B cell (primary cell): ENCODE measurements at regions not wholly inside any gene's neighbourhood (a gene's known extent, or its start where the extent isn't known, plus 50 kb on each side); places are given as distances from the start of the nearest gene placed in this dataset.

Experiments
- ATAC-seq: fragments of 200-7000 bp; cut with Tn5 transposase; one replicate; pipeline ENCODE4 v1.10.0; 2021; ENCODE audit warnings: low read depth, mild to moderate bottlenecking, moderate number of reproducible peaks, moderate library complexity
- CTCF ChIA-PET: fragments of 350-600 bp; sonication (Branson Sonifier 250); formaldehyde crosslinking; loops from one replicate; lab custom pipeline; 2021; ENCODE audit warnings: antibody characterized with exemption, inconsistent platforms; lab: Charles Lee
- POLR2A ChIA-PET: fragments of 350-600 bp; sonication (Branson Sonifier 250); formaldehyde crosslinking; loops from one replicate; lab custom pipeline; 2021; ENCODE audit warnings: antibody characterized with exemption; lab: Charles Lee
- DNase-seq: peaks from one replicate; pipeline ENCODE4 v3.0.0; 2013
- H2AFZ ChIP-seq: 2 replicates; pipeline ENCODE4 v1.6.1; 2012; ENCODE audit warnings: mild to moderate bottlenecking, low read depth, low read length; ENCODE audit not compliant: insufficient read depth, poor library complexity, severe bottlenecking
- H3K27ac ChIP-seq, 2 donors: 1 replicate in 1 of 2; 2 replicates in 1 of 2; pipeline ENCODE4 v1.5.1; 2012 to 2013; ENCODE audit warnings: low read length in 2 of 2, mild to moderate bottlenecking in 2 of 2, moderate library complexity in 1 of 2
- H3K27me3 ChIP-seq, 4 experiments: fragments of 200-600 bp in 1 of 4; sonication (generic) in 1 of 4; replicated peaks in 1 of 4; 1 replicate in 2 of 4; 2 replicates in 2 of 4; pipeline versions ENCODE4 v1.6.1 to v1.7.0; 2013 to 2016; ENCODE audit warnings: low read length in 3 of 4, mild to moderate bottlenecking in 2 of 4, mixed read lengths in 1 of 4, moderate library complexity in 1 of 4; ENCODE audit not compliant: insufficient read depth in 4 of 4, control insufficient read depth in 3 of 4; ENCODE audit errors: control extremely low read depth in 1 of 4
- H3K36me3 ChIP-seq, 2 experiments: replicated peaks in 1 of 2; 1 replicate in 1 of 2; 2 replicates in 1 of 2; pipeline versions ENCODE4 v1.6.1 to v1.7.1; 2013; ENCODE audit warnings: low read length in 1 of 2; ENCODE audit not compliant: insufficient read depth in 2 of 2, control insufficient read depth in 1 of 2; ENCODE audit errors: control extremely low read depth in 1 of 2, extremely low read depth in 1 of 2
- H3K4me1 ChIP-seq, 2 donors: fragments of 200-600 bp in 1 of 2; sonication (generic) in 1 of 2; 1 replicate in 1 of 2; 2 replicates in 1 of 2; pipeline versions ENCODE4 v1.5.1 to v1.6.1; 2013 to 2017; ENCODE audit warnings: low read length in 2 of 2; ENCODE audit not compliant: control insufficient read depth in 2 of 2, insufficient read depth in 2 of 2
- H3K4me2 ChIP-seq: replicated peaks from 2 replicates; pipeline ENCODE3; 2012; ENCODE audit warnings: mild to moderate bottlenecking, low read depth, low read length; ENCODE audit not compliant: poor library complexity, severe bottlenecking
- H3K4me3 ChIP-seq, 5 experiments: fragments of 200-600 bp in 1 of 5; sonication (generic) in 1 of 5; 1 replicate in 3 of 5; 2 replicates in 2 of 5; pipeline versions ENCODE4 v1.5.1 to v1.7.0; 2011 to 2016; ENCODE audit warnings: low read length in 4 of 5, mild to moderate bottlenecking in 4 of 5, low read depth in 2 of 5, control low read depth in 1 of 5, moderate library complexity in 1 of 5; ENCODE audit not compliant: insufficient read depth in 1 of 5; ENCODE audit errors: control extremely low read depth in 1 of 5, extremely low read depth in 1 of 5
- H3K79me2 ChIP-seq: fragments of 200-600 bp; sonication (generic); one replicate; pipeline ENCODE4 v1.6.0; 2016; ENCODE audit warnings: low read length; ENCODE audit not compliant: control insufficient read depth, insufficient read depth
- H3K9ac ChIP-seq: fragments of 200-600 bp; sonication (generic); 2 replicates; pipeline ENCODE4 v1.6.1; 2017; ENCODE audit warnings: mild to moderate bottlenecking, low read length, moderate library complexity
- H3K9me3 ChIP-seq, 3 donors: one replicate each; pipeline versions ENCODE4 v1.6.1 to v1.7.1; 2013; ENCODE audit warnings: low read length in 2 of 3; ENCODE audit not compliant: control insufficient read depth in 2 of 3, insufficient read depth in 1 of 3; ENCODE audit errors: control extremely low read depth in 1 of 3
- H4K20me1 ChIP-seq: 2 replicates; pipeline ENCODE4 v1.6.0; 2012; ENCODE audit warnings: mild to moderate bottlenecking, low read length; ENCODE audit not compliant: insufficient read depth, control insufficient read depth, poor library complexity, severe bottlenecking
- H3K27ac Mint-ChIP-seq: one replicate; pipeline ENCODE4 v1.8.0; 2021; ENCODE audit warnings: mixed read lengths
- H3K27me3 Mint-ChIP-seq: one replicate; pipeline ENCODE4 v1.8.0; 2021; ENCODE audit warnings: mixed read lengths
- H3K4me1 Mint-ChIP-seq: one replicate; pipeline ENCODE4 v1.8.0; 2021; ENCODE audit warnings: mixed read lengths
- H3K4me3 Mint-ChIP-seq: one replicate; pipeline ENCODE4 v1.8.0; 2021; ENCODE audit warnings: mixed read lengths
- H3K9me3 Mint-ChIP-seq: one replicate; pipeline ENCODE4 v1.8.0; 2022; ENCODE audit warnings: mixed read lengths; ENCODE audit not compliant: insufficient read depth
- EZH2 ChIP-seq: IDR thresholded peaks from 2 replicates; pipeline ENCODE4 v1.6.1; 2012; ENCODE audit warnings: borderline replicate concordance, low read depth, mild to moderate bottlenecking, moderate library complexity, low read length; ENCODE audit not compliant: insufficient read depth, poor library complexity, severe bottlenecking
- WGBS: methylation state at CpG from one replicate; pipeline ENCODE4 v1.1.5; 2013; ENCODE audit warnings: missing lambda C conversion rate; ENCODE audit not compliant: insufficient coverage; 5-methylcytosine and 5-hydroxymethylcytosine counted together
- intact Hi-C: fragments of 100-400 bp; cut with micrococcal nuclease; formaldehyde crosslinking; loops from one replicate; pipeline ENCODE4 v1.10.0; 2022
- TF ChIP-seq, protein P1 (sequence below): fragments of 200-600 bp; IDR thresholded peaks from one replicate; pipeline ENCODE4 v1.8.0; 2022; ENCODE audit warnings: antibody characterized with exemption, mild to moderate bottlenecking

- Histone ChIP-seq H3K9ac (no peak overlapping the region), H3K27ac (no peak overlapping the region), H3K36me3 (no peaks in the 10 kb centered on the region), H3K27me3 (no peaks in the 10 kb centered on the region), H3K4me3 (no peak overlapping the region), H4K20me1 (no peaks in the 10 kb centered on the region), H3K4me2 (no peak overlapping the region), H3K9me3 (peaks cover 0 to 11% (median 0%) of the 10 kb centered on the region in 3 donors), H2AFZ (no peak overlapping the region), H3K79me2 (no peaks in the 10 kb centered on the region), H3K4me1 (no peaks in the 10 kb centered on the region)
- no peak for ATAC-seq
- DNase-seq: no peak
- Mint-ChIP-seq H3K27me3 (no peaks in the 10 kb centered on the region), H3K9me3 (no peaks in the 10 kb centered on the region), H3K4me3 (no peak overlapping the region), H3K27ac (no peak overlapping the region), H3K4me1 (no peaks in the 10 kb centered on the region)
- CTCF ChIA-PET: interaction anchor here (5.6 kb wide), 1 partner anchor 12 kb away, joined by 25 read pairs; no protein-coding TSS in a partner anchor
- WGBS: 98% methylated on average over 31 of the region's 34 CpGs
- TF ChIP-seq, protein P1, sequence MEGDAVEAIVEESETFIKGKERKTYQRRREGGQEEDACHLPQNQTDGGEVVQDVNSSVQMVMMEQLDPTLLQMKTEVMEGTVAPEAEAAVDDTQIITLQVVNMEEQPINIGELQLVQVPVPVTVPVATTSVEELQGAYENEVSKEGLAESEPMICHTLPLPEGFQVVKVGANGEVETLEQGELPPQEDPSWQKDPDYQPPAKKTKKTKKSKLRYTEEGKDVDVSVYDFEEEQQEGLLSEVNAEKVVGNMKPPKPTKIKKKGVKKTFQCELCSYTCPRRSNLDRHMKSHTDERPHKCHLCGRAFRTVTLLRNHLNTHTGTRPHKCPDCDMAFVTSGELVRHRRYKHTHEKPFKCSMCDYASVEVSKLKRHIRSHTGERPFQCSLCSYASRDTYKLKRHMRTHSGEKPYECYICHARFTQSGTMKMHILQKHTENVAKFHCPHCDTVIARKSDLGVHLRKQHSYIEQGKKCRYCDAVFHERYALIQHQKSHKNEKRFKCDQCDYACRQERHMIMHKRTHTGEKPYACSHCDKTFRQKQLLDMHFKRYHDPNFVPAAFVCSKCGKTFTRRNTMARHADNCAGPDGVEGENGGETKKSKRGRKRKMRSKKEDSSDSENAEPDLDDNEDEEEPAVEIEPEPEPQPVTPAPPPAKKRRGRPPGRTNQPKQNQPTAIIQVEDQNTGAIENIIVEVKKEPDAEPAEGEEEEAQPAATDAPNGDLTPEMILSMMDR: no peak
- TF ChIP-seq EZH2: no peak
- POLR2A ChIA-PET: no interaction called here
- intact Hi-C loops: no loop called here
These were observed 67.9 kb upstream of the SLC28A3 start for GRCh38 chr9:84408416-84408815.

GRCh38 chr9:84411683-84412267 is 71.2 kb upstream of the SLC28A3 start:
- Mint-ChIP-seq H3K4me1 (no peaks in the 10 kb centered on the region), H3K9me3 (no peaks in the 10 kb centered on the region), H3K4me3 (no peak overlapping the region), H3K27ac (no peak overlapping the region), H3K27me3 (no peaks in the 10 kb centered on the region)
- Histone ChIP-seq H3K4me3 (no peak overlapping the region), H3K27ac (no peak overlapping the region), H3K4me2 (no peak overlapping the region), H3K9me3 (peaks cover 0 to 11% (median 0%) of the 10 kb centered on the region in 3 donors), H3K79me2 (no peaks in the 10 kb centered on the region), H3K9ac (no peak overlapping the region), H3K36me3 (no peaks in the 10 kb centered on the region), H2AFZ (no peak overlapping the region), H3K4me1 (no peaks in the 10 kb centered on the region), H4K20me1 (no peaks in the 10 kb centered on the region), H3K27me3 (no peaks in the 10 kb centered on the region)
- no peak for ATAC-seq
- ChIA-PET POLR2A (no interaction called here), CTCF (no interaction called here)
- intact Hi-C loops: no loop called here
- WGBS: no CpG with 5 or more reads among the region's 6 CpGs
- no peak for TF ChIP-seq EZH2
- TF ChIP-seq, protein P1: no peak
- DNase-seq: no peak
